OCI-LY7 (cell line): ENCODE measurements at regions not wholly inside any gene's neighbourhood (a gene's known extent, or its start where the extent isn't known, plus 50 kb on each side); places are given as distances from the start of the nearest gene placed in this dataset.

Source experiments
- BruUV-seq: library from RNA; stranded (reverse); fragments of 400-500 nt; replicated peaks from 2 replicates; lab custom pipeline; 2021; lab: Mats Ljungman, UMichigan
- CTCF ChIA-PET: fragments of 300-600 bp; sonication (Branson Sonifier 250); formaldehyde crosslinking; loops from one replicate; lab custom pipeline; 2022; ENCODE audit warnings: antibody characterized with exemption; ENCODE audit not compliant: unreplicated experiment; lab: Charles Lee
- POLR2A ChIA-PET: fragments of 300-600 bp; sonication (Branson Sonifier 250); formaldehyde crosslinking; loops from one replicate; lab custom pipeline; 2022; ENCODE audit warnings: antibody characterized with exemption; lab: Charles Lee
- DNase-seq: peaks from one replicate; pipeline ENCODE4 v3.0.0-alpha.2; 2015; ENCODE audit warnings: low spot score
- H2AFZ ChIP-seq: fragments of 200-600 bp; sonication (generic), shearing (Covaris generic); 2 replicates; pipeline ENCODE4 v1.6.1; 2014; ENCODE audit warnings: mild to moderate bottlenecking, antibody characterized with exemption, low read length, moderate library complexity
- H3K27ac ChIP-seq: fragments of 200-600 bp; sonication (generic); 2 replicates; pipeline ENCODE4 v1.5.1; 2014; ENCODE audit warnings: mixed run types, low read depth, mild to moderate bottlenecking, moderate library complexity, low read length, inconsistent platforms; ENCODE audit not compliant: poor library complexity, severe bottlenecking
- H3K36me3 ChIP-seq: fragments of 200-600 bp; sonication (generic); 2 replicates; pipeline ENCODE4 v1.6.1; 2014; ENCODE audit warnings: mild to moderate bottlenecking, antibody characterized with exemption, low read length, moderate library complexity, mixed read lengths; ENCODE audit not compliant: insufficient read depth
- H3K4me1 ChIP-seq: fragments of 200-600 bp; sonication (generic); 2 replicates; pipeline ENCODE4 v1.5.1; 2014; ENCODE audit warnings: mild to moderate bottlenecking, low read length; ENCODE audit not compliant: insufficient read depth, poor library complexity, severe bottlenecking
- H3K4me2 ChIP-seq: fragments of 200-600 bp; sonication (generic); 2 replicates; pipeline ENCODE4 v1.6.1; 2014; ENCODE audit warnings: mild to moderate bottlenecking, low read length
- H3K4me3 ChIP-seq: fragments of 200-600 bp; sonication (generic); 2 replicates; pipeline ENCODE4 v1.5.1; 2014; ENCODE audit warnings: mild to moderate bottlenecking, low read depth, low read length; ENCODE audit not compliant: poor library complexity, severe bottlenecking
- H3K79me2 ChIP-seq: fragments of 200-600 bp; sonication (generic); 2 replicates; pipeline ENCODE4 v1.6.1; 2016; ENCODE audit warnings: low read depth, mild to moderate bottlenecking, low read length, moderate library complexity, mixed read lengths; ENCODE audit not compliant: insufficient read depth
- H3K9me2 ChIP-seq: fragments of 200-600 bp; sonication (generic); 2 replicates; pipeline ENCODE4 v1.6.1; 2016; ENCODE audit warnings: mild to moderate bottlenecking, low read length, mixed read lengths; ENCODE audit not compliant: insufficient read depth
- H3K9me3 ChIP-seq: fragments of 200-600 bp; sonication (generic); 2 replicates; pipeline ENCODE4 v1.6.1; 2014; ENCODE audit warnings: mild to moderate bottlenecking, mixed run types, low read length, mixed read lengths
- H4K20me1 ChIP-seq: fragments of 200-600 bp; sonication (generic); 2 replicates; pipeline ENCODE4 v1.6.1; 2014; ENCODE audit warnings: mild to moderate bottlenecking, antibody characterized with exemption, low read length, moderate library complexity, mixed read lengths; ENCODE audit not compliant: insufficient read depth
- CTCF ChIP-seq: fragments of 200-600 bp; sonication (generic); conservative IDR thresholded peaks from 2 replicates; pipeline ENCODE4 v1.5.1; 2014; ENCODE audit warnings: mild to moderate bottlenecking, antibody characterized with exemption, low read length, moderate library complexity, mixed read lengths
- EZH2phosphoT487 ChIP-seq: fragments of 200-600 bp; sonication (generic); IDR thresholded peaks from 2 replicates; pipeline ENCODE4 v1.6.1; 2018; ENCODE audit warnings: low read depth, borderline replicate concordance, mild to moderate bottlenecking, mixed run types, antibody characterized with exemption, low read length, moderate library complexity, mixed read lengths
- intact Hi-C: fragments of 100-400 bp; cut with micrococcal nuclease; formaldehyde crosslinking; loops from one replicate; pipeline ENCODE4 v1.10.0; 2022; ENCODE audit not compliant: unreplicated experiment

- BruUV-seq = no TSS peak
- H3K4me2 ChIP-seq = no peak overlapping the region
- H3K4me3 ChIP-seq = no peak overlapping the region
- intact Hi-C loops = no loop called here
- H3K9me2 ChIP-seq = no peaks in the 10 kb centered on the region
- H3K9me3 ChIP-seq = no peaks in the 10 kb centered on the region
- no peak overlapping the region for H3K27ac ChIP-seq
- no peak for DNase-seq
- ChIA-PET CTCF (no interaction called here), POLR2A (interaction anchor here (0.5 to 1.3 kb wide), 4 partner anchors 16 to 500 kb away, joined by 3 to 5 read pairs (median 3); no protein-coding TSS in a partner anchor)
- H4K20me1 ChIP-seq = no peaks in the 10 kb centered on the region
- no peaks in the 10 kb centered on the region for H3K4me1 ChIP-seq
- H3K36me3 ChIP-seq = no peaks in the 10 kb centered on the region
- no peak overlapping the region for H2AFZ ChIP-seq
- TF ChIP-seq CTCF (no peak), EZH2phosphoT487 (no peak)
- no peaks in the 10 kb centered on the region for H3K79me2 ChIP-seq
Measured at GRCh38 chr13:61960981-61961380, 545.3 kb upstream of the PCDH20 start.

- H3K9me2 ChIP-seq = no peaks in the 10 kb centered on the region
- BruUV-seq = no TSS peak
- H3K27ac ChIP-seq = no peak overlapping the region
- TF ChIP-seq EZH2phosphoT487 = no peak
- TF ChIP-seq CTCF = peak; percentile 63
- ChIA-PET CTCF (no interaction called here), POLR2A (no interaction called here)
- DNase-seq = peak; percentile 4
- H3K4me1 ChIP-seq = no peaks in the 10 kb centered on the region
- no peaks in the 10 kb centered on the region for H4K20me1 ChIP-seq
- no peak overlapping the region for H3K4me2 ChIP-seq
- no peaks in the 10 kb centered on the region for H3K9me3 ChIP-seq
- H3K36me3 ChIP-seq = no peaks in the 10 kb centered on the region
- H3K4me3 ChIP-seq = no peak overlapping the region
- H2AFZ ChIP-seq = no peak overlapping the region
- H3K79me2 ChIP-seq = no peaks in the 10 kb centered on the region
- intact Hi-C loops = no loop called here
Measured at GRCh38 chr13:61954092-61954491, 538.4 kb upstream of the PCDH20 start.

GRCh38 chr13:61950828-61951227, 535.2 kb upstream of the PCDH20 start:
- Histone ChIP-seq H3K9me2 (no peaks in the 10 kb centered on the region), H3K9me3 (no peaks in the 10 kb centered on the region), H3K4me1 (no peaks in the 10 kb centered on the region), H3K4me2 (no peak overlapping the region), H4K20me1 (no peaks in the 10 kb centered on the region), H3K79me2 (no peaks in the 10 kb centered on the region), H3K27ac (no peak overlapping the region), H3K36me3 (no peaks in the 10 kb centered on the region), H3K4me3 (no peak overlapping the region), H2AFZ (no peak overlapping the region)
- BruUV-seq = no TSS peak
- ChIA-PET CTCF (no interaction called here), POLR2A (no interaction called here)
- intact Hi-C loops = no loop called here
- DNase-seq = no peak
- TF ChIP-seq CTCF (no peak), EZH2phosphoT487 (no peak)
